NCI-H446 (cell line): ENCODE measurements at regions not wholly inside any gene's neighbourhood (a gene's known extent, or its start where the extent isn't known, plus 50 kb on each side); places are given as distances from the start of the nearest gene placed in this dataset.

Experiments used
- DNase-seq, 2 experiments: peaks; one replicate each; lab custom pipeline; 2025; lab: John Stamatoyannopoulos, UW

GRCh38 chr10:70966646-70967553 is 78.5 kb upstream of the PCBD1 start:
- DNase-seq, result no peak

GRCh38 chr10:70967591-70968587 is 79.5 kb upstream of the PCBD1 start:
- peak in 1 of 2 experiments; percentile 46 for DNase-seq

- no peak for DNase-seq
These were observed 80.8 kb upstream of the PCBD1 start for GRCh38 chr10:70969188-70969587.

GRCh38 chr10:70970830-70971229 is 82.5 kb upstream of the PCBD1 start:
- DNase-seq, result no peak

GRCh38 chr10:70973275-70973674 is 84.9 kb upstream of the PCBD1 start:
- no peak for DNase-seq

- DNase-seq, result no peak
These were observed 86.1 kb upstream of the PCBD1 start for GRCh38 chr10:70974351-70974901.

GRCh38 chr10:70974920-70975319 is 86.6 kb upstream of the PCBD1 start:
- DNase-seq, result no peak

GRCh38 chr10:70976063-70976695 is 87.8 kb upstream of the PCBD1 start:
- no peak for DNase-seq

- no peak for DNase-seq
These were observed 89.3 kb upstream of the PCBD1 start for GRCh38 chr10:70977625-70978024.

GRCh38 chr10:70978181-70978580 is 89.8 kb upstream of the PCBD1 start:
- DNase-seq, result no peak

- DNase-seq, result no peak
These were observed 90.6 kb upstream of the PCBD1 start for GRCh38 chr10:70978816-70979480.

- no peak for DNase-seq
These were observed 92.3 kb upstream of the PCBD1 start for GRCh38 chr10:70980687-70981086.

- no peak for DNase-seq
These were observed 92.9 kb upstream of the PCBD1 start for GRCh38 chr10:70981171-70981836.

- DNase-seq, result no peak
These were observed 93.6 kb upstream of the PCBD1 start for GRCh38 chr10:70981936-70982335.

- DNase-seq, result no peak
These were observed 94.1 kb upstream of the PCBD1 start for GRCh38 chr10:70982443-70982842.

GRCh38 chr10:70984986-70985722 is 96.8 kb upstream of the PCBD1 start:
- DNase-seq, result no peak

GRCh38 chr10:70985824-70986622 is 97.7 kb upstream of the PCBD1 start:
- DNase-seq, result no peak

GRCh38 chr10:70986623-70986950 is 98.2 kb upstream of the PCBD1 start:
- DNase-seq, result no peak

- DNase-seq, result no peak
These were observed 99.2 kb upstream of the PCBD1 start for GRCh38 chr10:70987396-70988130.
